Smooth muscle cell (in vitro differentiated cells): ENCODE measurements at regions not wholly inside any gene's neighbourhood (a gene's known extent, or its start where the extent isn't known, plus 50 kb on each side); places are given as distances from the start of the nearest gene placed in this dataset.

Source experiments
- DNase-seq: peaks from one replicate; lab custom pipeline; 2025; ENCODE audit not compliant: unreplicated experiment; lab: John Stamatoyannopoulos, UW
- H2AFZ ChIP-seq: fragments of 200-600 bp; sonication (generic); 2 replicates; pipeline ENCODE4 v1.6.0; 2016; ENCODE audit warnings: antibody characterized with exemption, low read depth, mild to moderate bottlenecking
- H3F3A ChIP-seq: fragments of 200-600 bp; sonication (generic); 2 replicates; pipeline ENCODE4 v1.6.0; 2017; ENCODE audit warnings: antibody characterized with exemption, low read depth
- H3K27ac ChIP-seq: fragments of 200-600 bp; sonication (generic); 2 replicates; pipeline ENCODE4 v1.5.1; 2016; ENCODE audit warnings: low read depth, mild to moderate bottlenecking
- H3K27me3 ChIP-seq: fragments of 200-600 bp; sonication (generic); 2 replicates; pipeline ENCODE4 v1.6.1; 2016; ENCODE audit warnings: low read depth, mild to moderate bottlenecking
- H3K36me3 ChIP-seq: fragments of 200-600 bp; sonication (generic); 2 replicates; pipeline ENCODE4 v1.5.1; 2016; ENCODE audit warnings: low read depth
- H3K4me1 ChIP-seq: fragments of 200-600 bp; sonication (generic); 2 replicates; pipeline ENCODE4 v1.5.1; 2016; ENCODE audit warnings: low read depth
- H3K4me2 ChIP-seq: fragments of 200-600 bp; sonication (generic); 2 replicates; pipeline ENCODE4 v1.6.0; 2016; ENCODE audit warnings: mild to moderate bottlenecking
- H3K4me3 ChIP-seq: fragments of 200-600 bp; sonication (generic); 2 replicates; pipeline ENCODE4 v1.5.1; 2016; ENCODE audit warnings: mild to moderate bottlenecking
- H3K79me2 ChIP-seq: fragments of 200-600 bp; sonication (generic); 2 replicates; pipeline ENCODE4 v1.6.0; 2016; ENCODE audit warnings: low read depth, mild to moderate bottlenecking
- H3K9ac ChIP-seq: fragments of 200-600 bp; sonication (generic); 2 replicates; pipeline ENCODE4 v1.6.0; 2016; ENCODE audit warnings: low read depth
- H3K9me3 ChIP-seq: fragments of 200-600 bp; sonication (generic); replicated peaks from 2 replicates; pipeline ENCODE4 v1.5.1; 2016; ENCODE audit warnings: low read depth
- H4K20me1 ChIP-seq: fragments of 200-600 bp; sonication (generic); 2 replicates; pipeline ENCODE4 v1.6.0; 2016; ENCODE audit warnings: low read depth
- WGBS: methylation state at CpG from one replicate; pipeline ENCODE4 v1.1.7; 2016; ENCODE audit warnings: low lambda C conversion rate; 5-methylcytosine and 5-hydroxymethylcytosine counted together
- TF ChIP-seq, protein P1 (sequence below): fragments of 200-600 bp; sonication (generic); IDR thresholded peaks from 2 replicates; pipeline ENCODE4 v1.5.1; 2017; ENCODE audit warnings: borderline replicate concordance, mild to moderate bottlenecking, antibody characterized with exemption; ENCODE audit not compliant: insufficient read depth, poor library complexity, severe bottlenecking

DNA sequence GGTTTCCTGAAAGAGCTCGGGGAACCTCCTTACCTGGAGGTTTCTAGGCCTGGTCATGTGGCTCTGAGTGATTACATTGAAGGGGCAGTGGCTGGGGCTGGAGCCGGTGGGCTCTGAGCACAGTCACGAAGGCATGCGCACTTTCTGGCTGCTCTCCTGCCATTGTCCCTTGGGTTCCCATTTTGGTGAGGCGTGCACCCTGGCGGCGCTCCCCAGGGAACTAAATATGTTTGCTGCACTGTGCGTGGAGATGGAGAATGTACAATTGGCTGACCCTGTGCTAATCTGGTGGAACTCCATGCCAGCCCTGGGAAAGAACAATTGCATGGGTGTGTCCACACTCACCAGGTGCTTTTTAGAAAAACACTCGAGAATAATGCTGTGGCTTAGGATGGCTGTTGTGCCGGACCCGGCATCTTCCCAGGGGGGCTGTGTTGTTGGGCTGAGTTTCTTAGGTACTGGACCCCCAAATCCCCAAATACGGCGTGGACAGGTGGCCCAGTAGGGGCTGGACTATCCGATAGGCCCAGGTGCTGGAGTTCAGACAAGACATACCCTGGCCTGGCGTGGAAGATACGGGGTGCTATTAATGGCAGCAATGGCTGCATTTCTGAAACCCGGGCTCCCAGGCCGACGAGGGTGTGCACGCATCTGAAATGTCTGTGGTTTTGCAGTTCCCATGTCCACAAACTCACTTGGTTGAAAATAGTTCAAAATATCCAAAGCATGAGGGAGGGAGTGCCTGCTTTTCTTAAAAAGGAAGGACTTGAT, 230.5 kb downstream of the SEC14L1 start:
- Histone ChIP-seq H4K20me1 (peaks cover 60% of the 10 kb centered on the region), H3K9me3 (no peaks in the 10 kb centered on the region), H3K4me1 (peaks cover 45% of the 10 kb centered on the region), H3F3A (peaks cover 9% of the 10 kb centered on the region), H2AFZ (no peak overlapping the region), H3K79me2 (peaks cover 74% of the 10 kb centered on the region), H3K4me2 (peak overlapping the region; percentile 87), H3K9ac (no peak overlapping the region), H3K27ac (peak overlapping the region; percentile 81), H3K36me3 (no peaks in the 10 kb centered on the region), H3K27me3 (no peaks in the 10 kb centered on the region), H3K4me3 (no peak overlapping the region)
- WGBS: 68% methylated on average over 20 of the region's 20 CpGs
- TF ChIP-seq, protein P1, sequence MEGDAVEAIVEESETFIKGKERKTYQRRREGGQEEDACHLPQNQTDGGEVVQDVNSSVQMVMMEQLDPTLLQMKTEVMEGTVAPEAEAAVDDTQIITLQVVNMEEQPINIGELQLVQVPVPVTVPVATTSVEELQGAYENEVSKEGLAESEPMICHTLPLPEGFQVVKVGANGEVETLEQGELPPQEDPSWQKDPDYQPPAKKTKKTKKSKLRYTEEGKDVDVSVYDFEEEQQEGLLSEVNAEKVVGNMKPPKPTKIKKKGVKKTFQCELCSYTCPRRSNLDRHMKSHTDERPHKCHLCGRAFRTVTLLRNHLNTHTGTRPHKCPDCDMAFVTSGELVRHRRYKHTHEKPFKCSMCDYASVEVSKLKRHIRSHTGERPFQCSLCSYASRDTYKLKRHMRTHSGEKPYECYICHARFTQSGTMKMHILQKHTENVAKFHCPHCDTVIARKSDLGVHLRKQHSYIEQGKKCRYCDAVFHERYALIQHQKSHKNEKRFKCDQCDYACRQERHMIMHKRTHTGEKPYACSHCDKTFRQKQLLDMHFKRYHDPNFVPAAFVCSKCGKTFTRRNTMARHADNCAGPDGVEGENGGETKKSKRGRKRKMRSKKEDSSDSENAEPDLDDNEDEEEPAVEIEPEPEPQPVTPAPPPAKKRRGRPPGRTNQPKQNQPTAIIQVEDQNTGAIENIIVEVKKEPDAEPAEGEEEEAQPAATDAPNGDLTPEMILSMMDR: no peak
- DNase-seq: no peak

DNA sequence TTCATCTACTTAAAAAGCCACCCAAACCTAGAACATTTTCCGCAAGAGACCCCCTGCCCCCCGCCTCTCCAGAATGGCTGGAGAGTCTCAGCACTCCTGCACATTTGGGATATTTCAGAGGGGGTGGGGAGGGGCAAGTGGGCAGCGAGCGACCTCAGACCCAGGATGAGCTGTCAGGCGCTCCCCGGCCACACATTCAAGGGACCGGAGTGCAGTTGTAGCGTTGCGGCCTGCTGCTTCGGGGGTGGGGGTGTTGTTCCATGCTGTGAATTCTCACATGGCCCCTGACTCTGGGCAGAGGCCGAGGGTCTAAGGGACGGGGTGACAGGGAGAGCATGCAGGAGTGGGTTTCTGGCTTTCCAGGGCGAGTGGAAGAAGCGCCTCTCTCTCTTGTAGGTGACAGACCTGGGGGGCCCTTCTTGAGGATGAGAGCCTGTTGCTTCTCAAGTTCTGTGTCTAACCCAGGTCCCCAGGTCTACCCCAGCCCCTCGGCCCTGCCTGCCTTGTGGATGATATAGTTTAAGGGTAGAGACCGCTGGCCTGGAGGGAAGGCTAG, 231.2 kb downstream of the SEC14L1 start:
- no peak overlapping the region for H2AFZ ChIP-seq
- peak overlapping the region; percentile 69 for H3K4me3 ChIP-seq
- no peaks in the 10 kb centered on the region for H3K36me3 ChIP-seq
- no peak for DNase-seq
- peaks cover 46% of the 10 kb centered on the region for H3K4me1 ChIP-seq
- H3K79me2 ChIP-seq: peaks cover 80% of the 10 kb centered on the region
- H3K9ac ChIP-seq: peak overlapping the region; percentile 80
- WGBS: 35% methylated on average over 16 of the region's 16 CpGs
- H3K4me2 ChIP-seq: peak overlapping the region; percentile 87
- H3K27ac ChIP-seq: peak overlapping the region; percentile 81
- no peaks in the 10 kb centered on the region for H3K9me3 ChIP-seq
- TF ChIP-seq, protein P1: no peak
- no peaks in the 10 kb centered on the region for H3K27me3 ChIP-seq
- H4K20me1 ChIP-seq: peaks cover 67% of the 10 kb centered on the region
- H3F3A ChIP-seq: peaks cover 9% of the 10 kb centered on the region

DNA sequence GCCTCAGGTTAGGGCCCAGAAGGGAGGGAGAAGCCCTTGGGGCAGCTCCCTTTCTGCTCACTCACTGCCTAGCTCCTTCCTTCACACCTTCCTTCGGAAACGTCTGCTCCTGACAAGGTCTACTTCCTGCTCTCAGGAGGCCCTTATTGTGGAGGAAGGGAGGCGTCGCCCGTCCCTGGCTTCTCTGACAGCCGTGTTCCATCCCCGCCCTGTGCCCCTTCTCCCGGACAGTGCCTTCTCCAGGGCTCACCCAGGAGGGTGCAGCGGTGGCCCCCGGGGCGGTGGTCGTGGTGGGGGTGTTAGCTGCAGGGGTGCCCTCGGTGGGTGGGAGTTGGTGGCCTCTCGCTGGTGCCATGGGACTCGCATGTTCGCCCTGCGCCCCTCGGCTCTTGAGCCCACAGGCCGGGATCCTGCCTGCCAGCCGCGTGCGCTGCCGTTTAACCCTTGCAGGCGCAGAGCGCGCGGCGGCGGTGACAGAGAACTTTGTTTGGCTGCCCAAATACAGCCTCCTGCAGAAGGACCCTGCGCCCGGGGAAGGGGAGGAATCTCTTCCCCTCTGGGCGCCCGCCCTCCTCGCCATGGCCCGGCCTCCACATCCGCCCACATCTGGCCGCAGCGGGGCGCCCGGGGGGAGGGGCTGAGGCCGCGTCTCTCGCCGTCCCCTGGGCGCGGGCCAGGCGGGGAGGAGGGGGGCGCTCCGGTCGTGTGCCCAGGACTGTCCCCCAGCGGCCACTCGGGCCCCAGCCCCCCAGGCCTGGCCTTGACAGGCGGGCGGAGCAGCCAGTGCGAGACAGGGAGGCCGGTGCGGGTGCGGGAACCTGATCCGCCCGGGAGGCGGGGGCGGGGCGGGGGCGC, 231.9 kb downstream of the SEC14L1 start:
- H3K4me2 ChIP-seq: peak overlapping the region; percentile 87
- peaks cover 49% of the 10 kb centered on the region for H3K4me1 ChIP-seq
- 1% methylated on average over 43 of the region's 64 CpGs for WGBS
- H3K4me3 ChIP-seq: peak overlapping the region; percentile 69
- TF ChIP-seq, protein P1: no peak
- H4K20me1 ChIP-seq: peaks cover 69% of the 10 kb centered on the region
- H3K9me3 ChIP-seq: no peaks in the 10 kb centered on the region
- peaks cover 83% of the 10 kb centered on the region for H3K79me2 ChIP-seq
- no peak overlapping the region for H2AFZ ChIP-seq
- peaks cover 4% of the 10 kb centered on the region for H3F3A ChIP-seq
- H3K27me3 ChIP-seq: no peaks in the 10 kb centered on the region
- H3K27ac ChIP-seq: peak overlapping the region; percentile 81
- no peaks in the 10 kb centered on the region for H3K36me3 ChIP-seq
- H3K9ac ChIP-seq: peak overlapping the region; percentile 80
- DNase-seq: peak; percentile 74
